IMR-90 (cell line): ENCODE measurements at regions not wholly inside any gene's neighbourhood (a gene's known extent, or its start where the extent isn't known, plus 50 kb on each side); places are given as distances from the start of the nearest gene placed in this dataset.
A peak's percentile ranks its signal among the peaks of the same experiment; 100 is the strongest.

Experiments used
- ATAC-seq: fragments of 200-7000 bp; cut with Tn5 transposase; 2 replicates; pipeline ENCODE4 v1.9.1; 2020; ENCODE audit warnings: low read depth, mild to moderate bottlenecking, moderate library complexity
- BruUV-seq: library from RNA; stranded (reverse); fragments of 400-500 nt; replicated peaks from 2 replicates; lab custom pipeline; 2021; lab: Mats Ljungman, UMichigan
- CTCF ChIA-PET: fragments of 300-600 bp; formaldehyde crosslinking; extraction: SDS; loops from one replicate; lab custom pipeline; 2021; ENCODE audit warnings: antibody characterized with exemption; lab: Yijun Ruan, JAX
- POLR2A ChIA-PET: fragments of 300-600 bp; sonication (Branson Sonifier 250); formaldehyde crosslinking; loops from one replicate; lab custom pipeline; 2022; ENCODE audit warnings: antibody characterized with exemption; ENCODE audit not compliant: unreplicated experiment; lab: Charles Lee
- DNase-seq: peaks from one replicate; pipeline ENCODE4 v3.0.0; 2013
- H2AFZ ChIP-seq: replicated peaks from 2 replicates; pipeline ENCODE3; 2013; ENCODE audit warnings: low read length, mild to moderate bottlenecking; ENCODE audit not compliant: poor library complexity
- H2AK5ac ChIP-seq: 2 replicates; pipeline ENCODE4 v1.6.1; 2013; ENCODE audit warnings: low read depth, low read length, inconsistent platforms
- H2AK9ac ChIP-seq: replicated peaks from 2 replicates; pipeline ENCODE3; 2013; ENCODE audit warnings: mild to moderate bottlenecking, low read depth, low read length, moderate library complexity; ENCODE audit not compliant: poor library complexity
- H2BK120ac ChIP-seq: 2 replicates; pipeline ENCODE4 v1.6.1; 2013; ENCODE audit warnings: low read depth, low read length, inconsistent platforms
- H2BK15ac ChIP-seq: 3 replicates; pipeline ENCODE4 v1.6.1; 2013; ENCODE audit warnings: low read depth, low read length, inconsistent platforms
- H2BK20ac ChIP-seq: 2 replicates; pipeline ENCODE4 v1.6.1; 2013; ENCODE audit warnings: low read depth, mild to moderate bottlenecking, inconsistent platforms, low read length, moderate library complexity
- H2BK5ac ChIP-seq: 2 replicates; pipeline ENCODE4 v1.6.1; 2013; ENCODE audit warnings: mild to moderate bottlenecking, low read depth, low read length, inconsistent platforms; ENCODE audit not compliant: poor library complexity, severe bottlenecking
- H3K14ac ChIP-seq: replicated peaks from 2 replicates; pipeline ENCODE4 v1.6.1; 2013; ENCODE audit warnings: low read depth, low read length, inconsistent platforms
- H3K18ac ChIP-seq: 2 replicates; pipeline ENCODE4 v1.6.1; 2013; ENCODE audit warnings: low read depth, low read length, control low read depth
- H3K23ac ChIP-seq: 2 replicates; pipeline ENCODE4 v1.6.1; 2013; ENCODE audit warnings: low read depth, low read length, inconsistent platforms
- H3K27ac ChIP-seq: 2 replicates; pipeline ENCODE4 v1.5.1; 2013; ENCODE audit warnings: mild to moderate bottlenecking, control low read depth, low read length; ENCODE audit not compliant: insufficient read depth
- H3K27me3 ChIP-seq: 2 replicates; pipeline ENCODE4 v1.6.1; 2013; ENCODE audit warnings: low read length; ENCODE audit not compliant: control insufficient read depth, insufficient read depth
- H3K36me3 ChIP-seq: 2 replicates; pipeline ENCODE4 v1.6.1; 2013; ENCODE audit warnings: low read length, mixed read lengths; ENCODE audit not compliant: control insufficient read depth, insufficient read depth
- H3K4ac ChIP-seq: 2 replicates; pipeline ENCODE4 v1.6.1; 2013; ENCODE audit warnings: low read depth, low read length, inconsistent platforms
- H3K4me1 ChIP-seq: 2 replicates; pipeline ENCODE4 v1.6.1; 2013; ENCODE audit warnings: low read length, mixed read lengths; ENCODE audit not compliant: control insufficient read depth, insufficient read depth
- H3K4me2 ChIP-seq: 2 replicates; pipeline ENCODE4 v1.6.1; 2013; ENCODE audit warnings: low read depth, mild to moderate bottlenecking, control low read depth, low read length, moderate library complexity
- H3K4me3 ChIP-seq: 2 replicates; pipeline ENCODE4 v1.5.1; 2013; ENCODE audit warnings: low read depth, mild to moderate bottlenecking, control low read depth, low read length, moderate library complexity; ENCODE audit not compliant: insufficient read depth
- H3K56ac ChIP-seq: 2 replicates; pipeline ENCODE4 v1.6.1; 2013; ENCODE audit warnings: low read length, inconsistent platforms; ENCODE audit not compliant: insufficient read depth; ENCODE audit errors: extremely low read depth
- H3K79me1 ChIP-seq, 2 experiments: 2 replicates each; pipeline ENCODE4 v1.6.1; 2013; ENCODE audit warnings: low read length in 2 of 2, inconsistent platforms in 1 of 2, low read depth in 1 of 2
- H3K9ac ChIP-seq: 2 replicates; pipeline ENCODE4 v1.6.1; 2013; ENCODE audit warnings: low read depth, low read length, control low read depth
- H3K9me1 ChIP-seq: 2 replicates; pipeline ENCODE4 v1.6.1; 2013; ENCODE audit warnings: low read length, inconsistent platforms; ENCODE audit not compliant: insufficient read depth
- H3K9me3 ChIP-seq: 2 replicates; pipeline ENCODE4 v1.6.1; 2013; ENCODE audit warnings: low read length; ENCODE audit not compliant: control insufficient read depth, insufficient read depth
- H4K20me1 ChIP-seq: 2 replicates; pipeline ENCODE4 v1.6.1; 2013; ENCODE audit warnings: low read length, inconsistent platforms; ENCODE audit not compliant: insufficient read depth
- H4K5ac ChIP-seq: 2 replicates; pipeline ENCODE4 v1.6.1; 2013; ENCODE audit warnings: mild to moderate bottlenecking, low read depth, low read length, control low read depth
- H4K8ac ChIP-seq, 2 experiments: 2 replicates each; pipeline ENCODE4 v1.6.1; 2013; ENCODE audit warnings: low read depth in 2 of 2, low read length in 2 of 2, control low read depth in 1 of 2, inconsistent platforms in 1 of 2
- H4K91ac ChIP-seq: 2 replicates; pipeline ENCODE4 v1.6.1; 2013; ENCODE audit warnings: low read depth, low read length, inconsistent platforms; ENCODE audit not compliant: insufficient read depth
- BHLHE40 ChIP-seq: fragments of 150-350 bp; IDR thresholded peaks from 2 replicates; pipeline ENCODE4 v1.6.1; 2016; ENCODE audit warnings: mild to moderate bottlenecking, low read depth, low read length
- CEBPB ChIP-seq: IDR thresholded peaks from 2 replicates; pipeline ENCODE4 v1.6.1; 2012; ENCODE audit warnings: low read depth, low read length, improper control_type of control experiment
- CHD1 ChIP-seq: IDR thresholded peaks from 2 replicates; pipeline ENCODE4 v1.6.1; 2012; ENCODE audit warnings: low read depth, low read length, improper control_type of control experiment
- ELK1 ChIP-seq: fragments of 150-350 bp; IDR thresholded peaks from 2 replicates; pipeline ENCODE4 v1.6.1; 2016; ENCODE audit warnings: low read depth, mild to moderate bottlenecking, low read length, moderate library complexity, borderline replicate concordance
- FOS ChIP-seq: fragments of 150-350 bp; IDR thresholded peaks from 2 replicates; pipeline ENCODE4 v1.6.1; 2016; ENCODE audit warnings: low read depth, low read length
- MAFK ChIP-seq: IDR thresholded peaks from 2 replicates; pipeline ENCODE4 v1.6.1; 2012; ENCODE audit warnings: low read depth, low read length, improper control_type of control experiment
- MAZ ChIP-seq: IDR thresholded peaks from 2 replicates; pipeline ENCODE4 v1.6.1; 2012; ENCODE audit warnings: low read depth, mild to moderate bottlenecking, low read length, improper control_type of control experiment, moderate library complexity, borderline replicate concordance
- MXI1 ChIP-seq: IDR thresholded peaks from 2 replicates; pipeline ENCODE4 v1.6.1; 2012; ENCODE audit warnings: low read depth, mild to moderate bottlenecking, low read length, moderate library complexity, borderline replicate concordance
- NFE2L2 ChIP-seq: fragments of 150-350 bp; IDR thresholded peaks from 2 replicates; pipeline ENCODE4 v1.6.1; 2016; ENCODE audit warnings: low read depth, mild to moderate bottlenecking, low read length
- POLR2A ChIP-seq: IDR thresholded peaks from 2 replicates; pipeline ENCODE4 v1.6.1; 2012; ENCODE audit warnings: mild to moderate bottlenecking, low read depth, low read length
- RAD21 ChIP-seq: IDR thresholded peaks from 2 replicates; pipeline ENCODE4 v1.6.1; 2012; ENCODE audit warnings: low read length, improper control_type of control experiment
- RCOR1 ChIP-seq: IDR thresholded peaks from 2 replicates; pipeline ENCODE4 v1.6.1; 2012; ENCODE audit warnings: mild to moderate bottlenecking, low read length, improper control_type of control experiment; ENCODE audit not compliant: insufficient replicate concordance
- RFX5 ChIP-seq: IDR thresholded peaks from 2 replicates; pipeline ENCODE4 v1.8.0; 2012; ENCODE audit warnings: low read depth, mild to moderate bottlenecking, low read length, moderate library complexity
- SMC3 ChIP-seq: fragments of 150-350 bp; IDR thresholded peaks from 2 replicates; pipeline ENCODE4 v1.6.1; 2016; ENCODE audit warnings: low read depth, mild to moderate bottlenecking, antibody characterized with exemption, low read length, moderate library complexity
- WGBS, 2 experiments: methylation state at CpG; one replicate each; pipeline versions ENCODE4 v1.1.5 to v1.1.7; 2013; ENCODE audit warnings: missing lambda C conversion rate in 2 of 2; ENCODE audit not compliant: insufficient read length in 1 of 2; ENCODE audit errors: extremely low coverage in 2 of 2; 5-methylcytosine and 5-hydroxymethylcytosine counted together
- dilution Hi-C: fragments of 300-500 bp; cut with HindIII; formaldehyde crosslinking; loops from one replicate; pipeline ENCODE4 v1.14.3; 2018; ENCODE audit warnings: low sequenced_read_pairs; ENCODE audit not compliant: unreplicated experiment
- in situ Hi-C: fragments of 300-500 bp; cut with MboI; formaldehyde crosslinking; loops from 3 replicates; pipeline ENCODE4 v1.14.3; 2019; ENCODE audit warnings: low sequenced_read_pairs, inconsistent platforms, mixed read lengths
- intact Hi-C: fragments of 100-400 bp; cut with micrococcal nuclease; formaldehyde crosslinking; loops from 2 replicates; pipeline ENCODE4 v1.10.0; 2022

- ChIA-PET POLR2A (no interaction called here), CTCF (interaction anchor here (0.6 to 1.6 kb wide), 7 partner anchors 140 to 930 kb away, joined by 3 to 4 read pairs (median 3); no protein-coding TSS in a partner anchor)
- H3K9ac ChIP-seq = peak overlapping the region; percentile 10; the same call in 1 of the 2 replicates
- peak overlapping the region; percentile 63 for H2AK9ac ChIP-seq
- peak overlapping the region; percentile 47 for H2AFZ ChIP-seq
- BruUV-seq = no TSS peak
- H3K4me2 ChIP-seq = peak overlapping the region; percentile 70
- no peaks in the 10 kb centered on the region for H3K27me3 ChIP-seq
- intact Hi-C loops = loop anchor here (1.0 to 5.0 kb wide), 11 partner anchors 25 to 947 kb away; partner anchors contain the start of genes ADSS2 and AKT3
- WGBS, 2 experiments = 0% methylated on average over 3 of the region's 13 CpGs; no CpG with 5 or more reads in 1 of the 2 experiments
- peak overlapping the region; percentile 68 for H4K91ac ChIP-seq
- peak; percentile 100 for DNase-seq
- TF ChIP-seq RCOR1 = peak; percentile 75
- TF ChIP-seq RFX5 = no peak
- TF ChIP-seq CHD1 = no peak
- TF ChIP-seq MXI1 = no peak
- TF ChIP-seq MAFK = peak; percentile 57
- peak; percentile 84 for TF ChIP-seq NFE2L2
- TF ChIP-seq ELK1 = no peak
- TF ChIP-seq RAD21 = no peak
- TF ChIP-seq MAZ = peak; percentile 73
- no peak; the same call in 1 of the 2 replicates for TF ChIP-seq POLR2A
- peak; percentile 98 for TF ChIP-seq FOS
- TF ChIP-seq SMC3 = 0 out of 2 replicates have a peak, but pooled peaks have one; percentile 3
- TF ChIP-seq CEBPB = peak; percentile 70
- peak; percentile 81; the same call in 1 of the 2 replicates for TF ChIP-seq BHLHE40
- H3K23ac ChIP-seq = peak overlapping the region; percentile 56
- peak overlapping the region; percentile 12 for H2AK5ac ChIP-seq
- dilution Hi-C loops = no loop called here
- H2BK15ac ChIP-seq = peak overlapping the region; percentile 33; the same call in 1 of the 3 replicates
- peak overlapping the region; percentile 25 for H3K14ac ChIP-seq
- peak overlapping the region; percentile 84 for H3K4ac ChIP-seq
- peaks cover 4% of the 10 kb centered on the region; the same call in 1 of the 2 replicates for H3K9me3 ChIP-seq
- peak; percentile 92 for ATAC-seq
- peak overlapping the region; percentile 26 for H4K5ac ChIP-seq
- peaks cover 6% of the 10 kb centered on the region for H3K9me1 ChIP-seq
- peak overlapping the region in 1 of 2 experiments; percentile 80; a peak in 3 of 4 replicates for H4K8ac ChIP-seq
- peaks cover 9% of the 10 kb centered on the region; the same call in 1 of the 2 replicates for H3K4me1 ChIP-seq
- H3K56ac ChIP-seq = peak overlapping the region; percentile 59
- H3K18ac ChIP-seq = peak overlapping the region; percentile 40
- H4K20me1 ChIP-seq = 0 out of 2 replicates have a peak, but pooled peaks cover 4% of the 10 kb centered on the region
- H3K79me1 ChIP-seq = no peaks in the 10 kb centered on the region
- H2BK120ac ChIP-seq = peak overlapping the region; percentile 79
- in situ Hi-C loops = loop anchor here (5.0 to 25.0 kb wide), 4 partner anchors 212 to 932 kb away; partner anchors contain the start of gene ZBTB18
- H3K27ac ChIP-seq = peak overlapping the region; percentile 53
- H2BK20ac ChIP-seq = peak overlapping the region; percentile 55
- H3K36me3 ChIP-seq = no peaks in the 10 kb centered on the region
- peak overlapping the region; percentile 17; the same call in 1 of the 2 replicates for H3K4me3 ChIP-seq
- peak overlapping the region; percentile 86 for H2BK5ac ChIP-seq
Observed at GRCh38 chr1:244273845-244274619, 177.7 kb downstream of the ADSS2 start.
